ENCODE measurements at regions not wholly inside any gene's neighbourhood (a gene's known extent, or its start where the extent isn't known, plus 50 kb on each side); places are given as distances from the start of the nearest gene placed in this dataset.
A peak's percentile ranks its signal among the peaks of the same experiment; 100 is the strongest.

DNA sequence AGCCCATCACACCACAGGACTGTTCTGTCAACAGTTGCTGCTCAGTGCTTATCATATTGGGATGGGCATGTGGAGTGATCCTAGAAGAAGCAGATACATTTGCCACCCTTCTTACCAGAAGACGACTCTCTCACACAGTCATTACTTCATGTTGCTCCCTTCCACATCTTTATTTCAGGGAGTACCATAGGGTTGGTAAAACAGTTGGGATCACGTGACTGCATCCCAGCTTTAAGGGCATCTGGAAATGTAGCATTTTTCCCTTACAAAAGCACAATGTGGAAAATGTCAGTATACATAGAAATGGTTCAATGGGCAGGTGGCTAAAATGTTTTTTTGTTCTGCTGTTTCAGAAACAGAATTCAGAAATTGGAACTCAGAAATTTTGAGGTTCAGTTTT, 791.0 kb downstream of the OTOL1 start:
- DNase-seq: no peak

DNA sequence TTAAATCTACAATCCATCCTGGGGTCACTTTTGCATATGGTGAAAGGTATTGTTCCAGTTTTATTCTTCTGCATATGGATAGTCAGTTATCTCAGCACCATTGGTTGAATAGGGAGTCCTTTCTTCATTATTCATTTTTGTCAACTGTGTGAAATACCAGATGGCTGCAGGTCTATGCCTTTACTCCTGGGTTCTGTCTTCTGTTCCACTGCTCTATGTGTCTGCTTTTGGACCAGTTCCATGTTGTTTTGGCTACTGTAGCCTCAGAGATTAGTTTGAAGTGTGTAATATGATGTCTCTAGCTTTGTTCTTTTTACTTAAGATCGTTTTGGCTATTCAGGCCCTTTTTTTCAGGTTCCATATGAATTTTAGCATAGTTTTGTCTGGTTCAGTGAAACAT, 795.8 kb downstream of the OTOL1 start:
- no peak for DNase-seq

DNA sequence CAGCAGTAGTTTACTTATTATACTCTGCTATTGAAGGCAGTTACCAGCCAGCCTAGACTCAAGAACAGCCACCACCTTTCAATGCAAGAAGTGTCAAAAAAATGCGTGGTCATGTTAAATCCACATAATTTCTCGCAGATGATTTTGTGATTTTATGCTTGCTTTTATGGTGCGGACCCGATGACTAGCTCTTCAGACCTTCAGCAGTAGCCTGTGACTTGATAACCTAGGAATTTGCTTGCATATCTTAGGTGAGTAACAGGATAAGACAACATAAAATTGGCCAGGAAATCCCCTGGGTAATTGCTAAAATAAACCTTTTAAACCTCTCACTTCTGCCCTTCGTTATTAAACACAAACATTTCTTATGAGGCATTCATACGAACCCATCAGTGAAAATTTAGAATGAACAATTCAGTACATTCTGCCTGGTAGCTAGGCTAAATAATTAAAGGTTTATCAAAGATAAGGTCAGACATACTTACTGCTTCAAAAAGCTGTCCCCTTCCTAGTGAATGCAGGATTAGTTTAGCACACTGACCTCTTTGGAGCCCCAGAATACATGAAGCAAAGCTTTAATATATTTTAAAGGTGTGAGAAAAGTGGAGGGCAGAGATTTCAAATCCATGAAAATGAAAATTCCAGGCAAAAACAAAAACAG, 798.8 kb downstream of the OTOL1 start:
- no peak for DNase-seq

DNA sequence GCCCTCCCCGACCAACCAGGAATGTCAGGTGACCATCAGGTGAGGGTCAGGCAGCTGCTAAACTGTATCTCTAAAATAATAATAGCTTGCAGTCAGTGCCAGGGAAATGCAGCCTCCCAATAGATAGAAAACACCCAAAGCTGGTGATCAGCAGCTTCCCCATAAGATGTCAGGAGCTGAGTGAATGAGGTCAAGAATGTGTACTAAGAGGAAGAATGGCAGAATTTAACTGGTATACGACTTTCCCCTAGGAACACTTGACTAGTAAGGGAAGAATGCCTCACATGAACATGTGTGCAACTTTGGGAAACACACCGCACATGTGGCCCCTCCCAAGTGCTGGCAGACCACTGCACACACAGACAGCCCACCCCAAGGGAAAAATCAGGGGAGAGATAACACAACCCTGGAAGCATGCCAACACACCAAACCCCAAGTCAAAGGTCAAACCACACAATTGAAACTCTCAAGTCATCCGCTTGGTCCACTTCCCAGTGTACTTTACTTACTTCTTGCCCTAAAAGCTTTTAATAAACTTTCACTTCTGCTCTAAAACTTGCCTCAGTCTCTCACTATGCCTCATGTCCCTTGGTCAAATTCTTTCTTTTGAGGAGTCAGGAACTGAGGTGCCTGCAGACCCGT, 806.5 kb downstream of the OTOL1 start:
- no peak for DNase-seq

DNA sequence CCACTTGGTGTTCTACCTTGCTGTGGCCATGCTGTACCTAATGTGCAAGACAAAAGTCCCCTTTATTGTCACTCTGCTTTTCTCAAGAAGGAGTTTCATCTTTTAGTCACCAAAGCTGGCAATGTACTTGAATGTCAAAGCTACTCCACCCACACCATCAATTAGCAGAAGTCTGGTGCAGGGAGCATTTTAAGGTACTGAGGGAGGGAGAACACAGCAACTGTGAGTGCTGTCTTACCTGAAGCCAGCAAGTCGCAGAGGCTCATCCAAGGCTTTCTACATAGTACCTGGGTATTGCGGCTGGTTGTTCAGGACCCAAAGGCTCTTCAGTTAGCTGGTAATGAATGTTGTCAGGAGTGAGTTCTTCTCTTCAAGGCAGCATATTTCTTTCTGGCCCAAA, 820.4 kb downstream of the OTOL1 start:
- DNase-seq: peak in 10 of 56 donors; percentile 3 to 44 (median 16)

DNA sequence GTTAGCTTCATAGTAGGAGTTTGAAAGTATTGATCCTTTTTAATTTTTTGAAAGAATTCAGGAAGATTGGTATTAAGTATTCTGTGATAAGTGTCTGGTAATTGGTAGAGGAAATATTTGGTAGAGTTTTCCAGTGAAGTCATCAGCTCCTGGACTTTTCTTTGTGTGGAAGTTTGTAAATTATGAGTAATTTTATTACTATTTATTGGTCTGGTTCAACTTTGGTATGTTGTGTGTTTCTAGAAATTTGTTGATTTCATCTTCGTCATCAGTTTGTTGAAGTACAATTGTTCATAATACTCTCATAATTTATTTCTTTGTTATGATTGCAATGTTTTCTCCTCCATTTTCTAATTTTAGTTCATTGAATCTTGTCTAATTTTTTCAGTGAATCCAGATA, 832.0 kb downstream of the OTOL1 start:
- no peak for DNase-seq

DNA sequence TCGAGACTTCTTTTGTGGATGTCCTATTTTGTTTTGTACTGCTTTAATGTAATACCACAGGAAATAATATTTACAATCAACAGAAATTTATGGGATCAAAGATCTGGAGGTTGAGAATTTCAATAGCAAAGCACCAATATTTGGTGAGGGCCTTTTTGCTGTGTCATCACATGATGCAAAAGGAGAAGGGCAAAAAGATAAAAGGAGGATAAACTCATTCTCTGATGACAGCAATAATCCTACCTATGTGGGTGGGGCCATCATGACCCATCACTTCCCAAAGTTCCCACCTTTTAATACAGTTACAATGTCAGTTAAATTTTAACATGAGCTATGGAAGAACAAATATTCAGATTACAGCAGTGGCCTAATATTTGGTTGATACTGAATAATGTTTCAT, 832.9 kb downstream of the OTOL1 start:
- no peak for DNase-seq

DNA sequence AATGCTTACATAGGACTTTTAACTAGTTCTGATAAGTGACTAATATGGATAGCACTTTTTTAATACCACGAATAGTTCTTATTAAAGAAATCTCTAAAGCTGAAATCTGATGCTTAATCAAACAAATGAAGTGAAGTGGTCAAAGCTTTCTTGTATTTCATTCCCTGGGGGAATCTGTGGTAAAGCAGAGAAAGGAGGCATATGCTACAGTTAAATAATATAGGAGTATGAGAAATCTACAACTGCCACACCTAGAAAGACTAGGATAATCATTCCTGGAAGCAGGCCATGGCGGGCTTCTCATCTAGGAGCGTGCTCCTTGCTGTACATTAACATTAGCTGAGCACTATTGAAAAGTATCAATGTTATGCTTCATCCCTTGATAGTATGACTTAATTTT, 835.7 kb downstream of the OTOL1 start:
- no peak for DNase-seq

DNA sequence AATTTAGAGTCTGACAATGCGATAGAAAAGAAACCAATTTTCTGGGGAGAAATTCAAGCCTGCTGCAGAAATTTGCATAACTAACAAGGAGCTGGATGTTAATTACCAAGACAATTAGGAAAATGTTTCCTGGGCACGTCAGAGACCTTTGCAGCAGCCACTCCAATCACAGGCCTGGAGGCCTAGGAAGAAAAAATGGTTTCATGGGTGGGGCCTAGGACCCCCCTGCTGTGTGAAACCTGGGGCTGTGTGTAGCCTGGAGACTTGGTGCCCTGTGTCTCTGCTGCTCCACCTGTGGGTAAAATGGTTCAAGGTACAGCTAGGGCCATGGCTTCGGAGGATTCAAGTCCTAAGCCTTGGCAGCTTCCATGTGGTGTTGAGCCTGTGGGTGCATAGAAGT, 837.9 kb downstream of the OTOL1 start:
- no peak for DNase-seq

DNA sequence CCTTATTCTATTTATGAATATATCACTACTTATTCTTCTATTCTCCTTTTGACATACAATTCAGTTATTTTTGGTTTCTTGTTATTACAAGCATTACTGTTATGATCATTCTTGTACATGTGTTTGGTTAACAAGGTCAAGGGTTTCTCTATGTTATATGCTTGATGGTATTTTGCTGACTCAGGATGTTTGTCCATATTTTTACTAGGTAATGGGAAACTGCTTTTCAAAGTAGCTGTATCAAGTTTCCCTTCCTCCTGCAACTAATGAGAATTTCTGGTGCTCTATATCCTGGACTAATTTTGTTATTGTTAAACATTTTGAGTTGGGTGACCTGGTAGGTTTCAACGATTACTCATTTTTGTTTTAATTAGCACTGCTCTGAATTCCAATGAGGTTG, 841.0 kb downstream of the OTOL1 start:
- DNase-seq: no peak

DNA sequence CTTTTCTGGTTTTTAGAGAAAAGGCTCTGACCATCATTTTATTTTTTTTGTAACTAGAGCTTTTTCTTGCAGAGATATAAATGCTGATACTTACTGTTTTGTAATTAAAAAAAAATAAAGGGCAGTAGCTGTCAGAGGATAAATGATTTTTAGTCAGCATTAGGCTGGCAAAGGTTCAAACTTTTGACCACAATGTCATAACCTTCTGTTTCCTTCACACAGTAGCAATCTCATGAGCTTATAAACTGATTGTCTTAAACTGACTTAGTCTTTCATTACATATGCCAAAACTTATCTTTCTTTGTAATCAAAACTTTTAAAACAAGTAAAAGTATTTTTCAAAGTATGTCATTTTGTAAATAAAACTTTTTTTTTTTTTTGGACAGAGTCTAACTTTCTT, 841.9 kb downstream of the OTOL1 start:
- no peak for DNase-seq

DNA sequence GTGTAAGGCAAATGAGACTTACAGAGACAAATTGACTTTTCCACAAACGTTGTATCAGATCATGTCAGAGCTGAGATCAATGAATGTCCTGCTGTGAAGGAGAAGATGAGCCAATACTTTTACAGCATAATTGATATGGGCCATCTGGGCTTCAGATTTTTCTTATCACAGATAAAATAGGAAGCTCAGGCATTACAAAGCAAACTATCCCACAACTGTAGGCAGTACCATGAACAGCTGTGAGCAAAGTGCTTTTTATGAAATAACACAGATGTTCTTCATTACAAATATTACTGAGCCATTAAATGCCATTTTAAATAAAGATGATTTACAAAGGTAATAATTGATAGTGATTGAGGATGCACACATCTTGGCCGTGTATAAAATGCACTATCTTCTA, 852.3 kb downstream of the OTOL1 start:
- no peak for DNase-seq

DNA sequence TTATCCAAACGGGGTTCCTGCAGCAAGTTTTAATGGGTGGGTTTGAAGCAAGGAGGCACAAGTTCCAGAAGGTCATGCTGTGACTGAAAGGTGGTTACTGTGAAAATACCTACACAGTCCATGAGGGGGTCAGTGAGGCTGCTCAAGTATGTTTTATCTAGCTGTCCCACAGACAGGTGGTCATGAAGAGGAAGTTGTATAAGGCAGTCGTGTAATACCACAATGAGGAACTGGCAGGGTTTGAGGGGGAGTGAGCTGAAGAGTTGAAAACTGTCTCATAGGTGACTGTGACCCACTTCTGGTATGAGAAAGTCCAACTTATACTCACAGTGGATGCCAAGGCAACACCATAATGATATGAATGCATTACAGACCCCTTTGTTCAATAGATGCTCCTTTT, 856.8 kb downstream of the OTOL1 start:
- no peak for DNase-seq

DNA sequence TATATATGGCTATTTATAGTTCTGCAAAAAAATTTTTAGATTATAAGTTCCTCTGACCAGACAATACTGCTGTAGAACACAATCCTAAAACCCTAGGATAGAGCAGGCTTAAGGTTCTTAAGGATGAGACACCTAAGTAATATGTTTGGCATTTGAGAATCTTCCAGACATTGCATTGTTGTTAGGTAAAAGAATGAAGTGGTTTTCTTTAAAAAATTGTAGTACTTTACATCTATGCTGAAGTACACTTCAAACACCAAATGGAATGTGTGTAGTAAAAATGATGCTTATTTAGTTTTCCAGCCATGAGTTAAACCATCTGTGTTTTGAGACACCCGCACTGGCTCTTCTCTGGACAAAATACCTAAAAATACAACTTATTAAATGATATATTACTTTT, 857.7 kb downstream of the OTOL1 start:
- no peak for DNase-seq

DNA sequence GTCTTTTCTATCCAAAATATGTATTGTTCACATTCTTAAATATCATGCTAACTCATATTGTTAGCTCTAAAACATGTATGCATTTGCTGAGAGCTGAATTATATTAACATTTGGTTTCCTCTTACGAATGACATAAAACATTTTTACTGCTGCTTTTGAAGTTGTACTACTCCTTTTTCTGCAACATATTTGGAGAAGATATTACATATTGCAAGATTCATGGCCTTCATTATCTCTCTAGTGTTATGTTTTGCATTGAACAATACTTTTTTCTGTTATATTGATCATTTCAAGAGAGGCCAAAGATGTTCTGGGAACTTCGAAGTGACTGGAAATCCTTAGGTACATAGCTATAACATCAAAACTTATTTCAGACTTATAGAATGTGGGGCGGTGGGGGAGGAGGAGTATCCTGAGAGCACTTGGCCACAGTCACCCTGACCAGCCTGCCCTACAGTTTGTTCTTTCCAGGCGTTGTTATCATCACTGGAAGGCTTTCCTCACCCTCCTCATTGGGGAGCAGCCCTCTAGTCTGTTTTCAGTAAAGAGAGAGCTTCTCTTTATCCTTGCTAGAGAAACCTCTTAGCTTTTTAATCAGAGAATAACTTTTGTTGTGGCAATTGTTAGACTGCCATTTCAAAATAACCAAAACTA, 868.6 kb downstream of the OTOL1 start:
- DNase-seq: no peak

DNA sequence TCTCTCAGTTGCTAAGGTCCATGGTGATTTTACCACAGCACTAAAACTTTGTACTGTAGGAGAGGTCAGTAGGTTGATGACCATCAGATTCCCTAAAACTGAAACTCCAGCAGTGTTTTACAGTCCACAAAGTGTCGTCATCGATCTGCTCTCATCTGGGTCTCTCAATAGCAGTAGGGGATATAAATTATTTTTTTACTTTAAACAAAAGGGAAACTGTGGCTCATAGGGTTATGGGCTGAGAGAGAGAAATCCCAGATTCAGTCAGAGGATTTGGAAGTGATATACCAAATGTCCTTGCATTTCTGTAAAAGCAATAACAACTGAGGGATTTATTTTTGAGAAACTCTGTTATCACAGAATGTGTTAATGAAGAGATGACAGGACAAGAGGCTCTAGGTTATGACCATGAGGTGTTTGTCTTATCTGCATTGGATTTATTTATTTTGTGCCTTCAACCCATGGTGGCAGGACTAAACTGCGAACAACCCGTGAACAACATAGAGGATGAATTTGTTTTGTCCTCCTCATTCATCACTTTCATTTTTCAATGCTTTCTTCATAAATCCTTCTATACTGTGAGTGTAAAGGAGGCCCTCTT, 869.7 kb downstream of the OTOL1 start:
- no peak for DNase-seq

DNA sequence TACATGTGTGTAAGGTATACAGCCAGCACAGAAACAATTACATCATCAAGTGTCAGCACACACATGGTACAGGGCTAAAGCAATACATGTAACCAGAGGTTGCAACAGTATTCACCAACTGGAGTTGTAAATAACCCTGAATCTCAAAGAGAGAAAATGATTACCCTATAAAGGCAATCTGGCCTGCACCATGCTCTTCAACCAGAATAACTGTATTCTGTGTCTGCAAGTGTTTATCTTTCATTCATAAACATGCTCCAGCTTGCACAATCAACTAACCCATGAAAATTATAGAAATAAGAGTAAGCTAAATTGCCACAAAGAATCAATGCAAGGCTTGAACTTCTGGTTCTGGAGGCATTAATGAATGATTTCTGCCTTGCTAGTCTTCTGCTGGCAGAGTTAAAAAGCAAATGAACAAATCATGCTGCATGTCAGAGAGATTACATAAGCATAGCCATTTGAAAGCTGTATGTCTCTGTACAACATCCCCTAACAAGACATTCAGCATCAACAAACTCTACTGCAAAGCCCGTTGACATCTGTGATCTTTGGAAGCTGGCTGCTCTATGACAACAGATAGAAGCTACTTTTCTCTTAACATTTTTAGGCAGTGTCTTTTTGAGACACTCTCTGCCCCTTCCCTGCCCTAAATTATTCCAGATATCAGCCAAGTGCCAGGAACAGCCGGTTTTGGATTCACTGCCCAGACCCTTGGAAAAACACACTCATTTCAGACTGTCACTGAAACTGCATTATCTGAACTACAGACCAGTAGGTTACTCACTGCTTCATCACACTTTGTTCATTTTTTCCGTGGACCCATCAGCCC, 871.0 kb downstream of the OTOL1 start:
- DNase-seq: no peak

DNA sequence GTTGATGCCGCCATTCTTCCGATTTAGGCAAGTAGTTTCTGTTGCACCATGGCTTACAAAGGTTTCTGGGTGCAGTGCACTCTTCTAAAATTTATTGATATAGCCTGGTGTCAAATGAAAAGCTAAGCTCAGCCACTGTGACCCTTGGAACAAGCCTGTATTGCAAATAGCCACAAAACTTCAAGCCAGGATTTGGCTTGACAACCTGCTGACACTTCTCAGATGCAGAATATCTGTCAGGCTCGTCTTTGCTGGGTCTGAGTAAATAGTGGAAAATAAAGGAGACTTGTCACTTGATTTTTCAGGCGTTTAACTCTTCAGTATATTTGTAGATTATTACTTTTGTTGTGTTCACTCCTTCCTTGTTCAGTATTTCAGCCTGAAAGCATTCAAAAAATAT, 871.8 kb downstream of the OTOL1 start:
- no peak for DNase-seq

DNA sequence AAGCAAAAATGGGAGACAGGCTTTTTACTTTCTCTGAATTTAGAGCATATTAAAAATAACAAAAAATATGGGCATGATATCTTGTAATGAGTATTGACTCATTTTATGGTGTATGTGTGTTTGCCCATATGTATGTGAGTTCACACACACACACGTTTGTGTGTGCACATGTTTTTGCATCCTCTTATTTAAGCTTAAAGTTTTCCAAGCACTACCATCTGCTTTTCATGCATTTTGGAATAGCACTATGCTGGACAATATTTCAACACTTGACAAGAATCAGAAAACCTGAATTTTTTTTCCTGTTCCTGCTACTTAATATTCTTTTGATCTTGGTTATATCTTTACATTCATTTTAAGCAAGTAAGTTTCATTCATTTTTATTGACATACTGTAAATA, 872.7 kb downstream of the OTOL1 start:
- DNase-seq: no peak

DNA sequence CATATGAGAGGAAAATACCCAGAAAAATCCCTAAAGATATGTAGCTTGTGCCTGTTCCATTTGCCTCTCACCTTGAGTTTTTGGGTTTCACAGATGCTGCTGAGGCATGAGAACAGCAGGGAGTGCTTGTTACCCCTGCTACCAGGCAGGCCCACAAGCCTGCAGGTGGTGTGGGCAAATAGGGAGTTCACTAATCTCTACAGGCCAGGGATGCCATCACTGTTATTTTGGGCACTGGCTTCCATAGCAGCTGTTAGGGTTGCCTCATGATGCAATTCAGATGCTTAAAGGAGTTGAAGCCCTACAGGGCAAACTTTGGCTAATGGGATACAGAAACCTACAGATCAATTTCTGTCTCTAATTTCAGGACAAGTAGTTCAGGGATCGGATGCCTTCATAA, 873.5 kb downstream of the OTOL1 start:
- DNase-seq: no peak

DNA sequence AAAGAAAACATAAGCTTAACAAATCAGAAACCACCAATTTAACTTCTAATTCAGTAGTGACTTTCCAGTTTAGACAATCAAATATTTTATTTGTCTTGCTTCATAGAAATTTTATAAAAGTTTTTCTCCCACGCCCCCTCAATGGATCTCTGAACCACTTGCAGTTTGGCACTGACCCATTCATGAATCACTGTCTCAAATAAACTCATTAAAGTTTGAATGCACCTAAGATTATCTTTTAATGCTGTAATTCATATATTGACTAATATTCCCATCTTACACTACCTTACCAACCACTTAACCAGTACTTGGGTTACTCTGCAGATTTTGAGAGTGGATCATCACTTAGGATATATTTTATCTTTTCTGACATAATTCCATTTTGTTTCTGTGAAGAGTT, 880.2 kb downstream of the OTOL1 start:
- DNase-seq: no peak

DNA sequence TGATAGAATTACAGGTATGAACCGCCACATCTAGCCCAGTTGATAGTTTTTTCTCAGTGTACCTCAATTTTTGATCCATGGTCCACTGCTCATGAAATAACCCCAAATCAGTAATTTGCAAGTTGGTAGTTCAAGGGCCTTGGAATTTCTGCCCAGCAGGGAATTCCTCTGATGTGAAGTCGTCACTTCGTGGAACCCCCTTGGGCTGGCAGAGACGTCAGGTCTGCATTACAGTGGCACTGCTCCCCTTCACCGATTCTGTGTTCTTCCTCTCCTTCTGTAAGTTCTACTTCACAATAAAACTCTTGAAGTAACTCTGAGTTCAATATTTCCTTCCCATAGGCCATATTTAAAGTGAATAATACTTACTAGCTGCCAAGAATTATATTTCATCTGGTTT, 881.0 kb downstream of the OTOL1 start:
- DNase-seq: no peak

Measured in nucleus accumbens (tissue), 56 donors.